T47D (cell line): ENCODE measurements at regions not wholly inside any gene's neighbourhood (a gene's known extent, or its start where the extent isn't known, plus 50 kb on each side); places are given as distances from the start of the nearest gene placed in this dataset.

ENCODE experiments used
- DNase-seq, 2 experiments: peaks; one replicate each; pipeline versions ENCODE4 v3.0.0 to v3.0.0-alpha.2; 2011 to 2012; ENCODE audit warnings: low read depth in 1 of 2, low spot score in 1 of 2
- JUND ChIP-seq: IDR thresholded peaks from 2 replicates; pipeline ENCODE4 v1.6.1; 2012; ENCODE audit warnings: low read depth
- in situ Hi-C: cut with HindIII; loops from 2 replicates; pipeline ENCODE4 v1.10.0; 2016; ENCODE audit warnings: low sequenced_read_pairs, low pct_unique_long_range_greater_than_20kb

- in situ Hi-C loops = no loop called here
- no peak for TF ChIP-seq JUND
- DNase-seq = peak; percentile 26 to 78
These were observed 373.0 kb upstream of the RASGEF1B start for GRCh38 chr4:81844717-81845116.

GRCh38 chr4:81839347-81840042 lies 367.8 kb upstream of the RASGEF1B start:
- no peak for DNase-seq
- in situ Hi-C loops = no loop called here
- TF ChIP-seq JUND = no peak

- no peak for DNase-seq
- in situ Hi-C loops = no loop called here
These were observed 366.9 kb upstream of the RASGEF1B start for GRCh38 chr4:81838586-81838985.

GRCh38 chr4:81836716-81837115 lies 365.0 kb upstream of the RASGEF1B start:
- no peak for DNase-seq
- TF ChIP-seq JUND = no peak
- in situ Hi-C loops = no loop called here

More at GRCh38 chr4:81838586-81838985, 366.9 kb upstream of the RASGEF1B start:
- TF ChIP-seq JUND = no peak

- no peak for TF ChIP-seq JUND
- no peak for DNase-seq
- in situ Hi-C loops = no loop called here
These were observed 361.9 kb upstream of the RASGEF1B start for GRCh38 chr4:81833576-81833975.

GRCh38 chr4:81828991-81829390 lies 357.3 kb upstream of the RASGEF1B start:
- DNase-seq = no peak
- in situ Hi-C loops = no loop called here
- no peak for TF ChIP-seq JUND

GRCh38 chr4:81827577-81828202 lies 356.0 kb upstream of the RASGEF1B start:
- TF ChIP-seq JUND = no peak

GRCh38 chr4:81826817-81827424 lies 355.2 kb upstream of the RASGEF1B start:
- no peak for DNase-seq
- TF ChIP-seq JUND = no peak
- in situ Hi-C loops = no loop called here

More at GRCh38 chr4:81827577-81828202, 356.0 kb upstream of the RASGEF1B start:
- DNase-seq = no peak
- in situ Hi-C loops = no loop called here

GRCh38 chr4:81826335-81826734 lies 354.6 kb upstream of the RASGEF1B start:
- TF ChIP-seq JUND = no peak
- in situ Hi-C loops = no loop called here
- no peak for DNase-seq

GRCh38 chr4:81818385-81818920 lies 346.7 kb upstream of the RASGEF1B start:
- in situ Hi-C loops = no loop called here
- DNase-seq = peak in 1 of 2 experiments; percentile 2
- TF ChIP-seq JUND = no peak

GRCh38 chr4:81816031-81816761 lies 344.5 kb upstream of the RASGEF1B start:
- no peak for TF ChIP-seq JUND
- in situ Hi-C loops = no loop called here
- DNase-seq = no peak

GRCh38 chr4:81814987-81815541 lies 343.4 kb upstream of the RASGEF1B start:
- DNase-seq = no peak
- in situ Hi-C loops = no loop called here
- TF ChIP-seq JUND = no peak
